Mesenteric fat pad (tissue), 1 donor: ENCODE measurements at regions not wholly inside any gene's neighbourhood (a gene's known extent, or its start where the extent isn't known, plus 50 kb on each side); places are given as distances from the start of the nearest gene placed in this dataset.
A peak's percentile ranks its signal among the peaks of the same experiment; 100 is the strongest.

ENCODE experiments used
- DNase-seq: peaks from one replicate; pipeline ENCODE4 v3.0.0-alpha.2; 2020; ENCODE audit warnings: low spot score
- donor health status: DM: yes; HTN: yes; CAD: no.

GRCh38 chr7:156041398-156041797, 229.1 kb upstream of the SHH start:
- DNase-seq, result peak; percentile 79

GRCh38 chr7:156039971-156040677, 227.9 kb upstream of the SHH start:
- DNase-seq, result no peak

GRCh38 chr7:156039194-156039593, 226.9 kb upstream of the SHH start:
- peak; percentile 39 for DNase-seq

- DNase-seq, result no peak
These were observed 226.1 kb upstream of the SHH start for GRCh38 chr7:156038345-156038744.

- no peak for DNase-seq
These were observed 223.9 kb upstream of the SHH start for GRCh38 chr7:156036153-156036552.

- peak; percentile 51 for DNase-seq
These were observed 223.1 kb upstream of the SHH start for GRCh38 chr7:156035387-156035786.

GRCh38 chr7:156034397-156034796, 222.1 kb upstream of the SHH start:
- no peak for DNase-seq

- no peak for DNase-seq
These were observed 220.7 kb upstream of the SHH start for GRCh38 chr7:156032973-156033372.

- DNase-seq, result no peak
These were observed 219.6 kb upstream of the SHH start for GRCh38 chr7:156031679-156032478.

GRCh38 chr7:156029460-156030007, 217.3 kb upstream of the SHH start:
- DNase-seq, result no peak

GRCh38 chr7:156028521-156028920, 216.3 kb upstream of the SHH start:
- DNase-seq, result no peak

GRCh38 chr7:156027821-156028220, 215.6 kb upstream of the SHH start:
- no peak for DNase-seq

- DNase-seq, result peak; percentile 85
These were observed 214.3 kb upstream of the SHH start for GRCh38 chr7:156026603-156027002.

- peak; percentile 69 for DNase-seq
These were observed 213.9 kb upstream of the SHH start for GRCh38 chr7:156026076-156026600.

GRCh38 chr7:156025675-156026074, 213.4 kb upstream of the SHH start:
- DNase-seq, result no peak

GRCh38 chr7:156024201-156024600, 211.9 kb upstream of the SHH start:
- DNase-seq, result no peak

- DNase-seq, result peak; percentile 76
These were observed 210.5 kb upstream of the SHH start for GRCh38 chr7:156022483-156023459.

- DNase-seq, result no peak
These were observed 209.2 kb upstream of the SHH start for GRCh38 chr7:156021471-156021870.

- DNase-seq, result no peak
These were observed 208.3 kb upstream of the SHH start for GRCh38 chr7:156020566-156020965.

- no peak for DNase-seq
These were observed 207.7 kb upstream of the SHH start for GRCh38 chr7:156019776-156020565.
